Spleen (tissue), 11 donors: ENCODE measurements at regions not wholly inside any gene's neighbourhood (a gene's known extent, or its start where the extent isn't known, plus 50 kb on each side); places are given as distances from the start of the nearest gene placed in this dataset.

ENCODE experiments used
- DNase-seq: peaks from one replicate; pipeline ENCODE4 v3.0.0-alpha.2; 2020
- H3K27ac ChIP-seq, 8 donors: fragments of 200-600 bp; sonication (generic) in 7 of 8; 1 replicate in 4 of 8; 2 replicates in 4 of 8; pipeline versions ENCODE4 v1.5.0 to v1.8.0; 2016 to 2021; ENCODE audit warnings: inconsistent platforms in 4 of 8, mild to moderate bottlenecking in 4 of 8, moderate library complexity in 1 of 8
- H3K27me3 ChIP-seq, 7 donors: fragments of 200-600 bp; sonication (generic) in 6 of 7; replicated peaks in 1 of 7; 1 replicate in 4 of 7; 2 replicates in 3 of 7; pipeline versions ENCODE4 v1.5.0 to v1.8.0; 2016 to 2021; ENCODE audit warnings: inconsistent platforms in 3 of 7, mild to moderate bottlenecking in 1 of 7
- H3K36me3 ChIP-seq, 6 donors: fragments of 200-600 bp; sonication (generic) in 5 of 6; 1 replicate in 4 of 6; 2 replicates in 2 of 6; pipeline versions ENCODE4 v1.5.0 to v1.8.0; 2016 to 2021; ENCODE audit warnings: inconsistent platforms in 2 of 6
- H3K4me1 ChIP-seq, 6 donors: fragments of 200-600 bp; sonication (generic) in 5 of 6; 1 replicate in 3 of 6; 2 replicates in 3 of 6; pipeline versions ENCODE4 v1.5.0 to v1.8.0; 2016 to 2021; ENCODE audit warnings: inconsistent platforms in 3 of 6
- H3K4me3 ChIP-seq, 8 donors: fragments of 200-600 bp; sonication (generic) in 7 of 8; 1 replicate in 4 of 8; 2 replicates in 4 of 8; pipeline versions ENCODE4 v1.5.0 to v1.8.0; 2016 to 2021; ENCODE audit warnings: inconsistent platforms in 4 of 8, mild to moderate bottlenecking in 4 of 8, moderate library complexity in 2 of 8
- H3K9me3 ChIP-seq, 8 donors: fragments of 200-600 bp; sonication (generic) in 7 of 8; 1 replicate in 4 of 8; 2 replicates in 4 of 8; pipeline versions ENCODE4 v1.5.0 to v1.8.0; 2016 to 2021; ENCODE audit warnings: inconsistent platforms in 4 of 8
- CTCF ChIP-seq, 11 experiments: fragments of 200-600 bp in 7 of 11; fragments of 450-650 bp in 4 of 11; sonication (generic) in 4 of 11; IDR thresholded peaks in 8 of 11; conservative IDR thresholded peaks in 3 of 11; 1 replicate in 7 of 11; 2 replicates in 4 of 11; pipeline versions ENCODE4 v1.4.0 to v1.8.0; 2016 to 2021; ENCODE audit warnings: antibody characterized with exemption in 11 of 11, inconsistent platforms in 4 of 11, mild to moderate bottlenecking in 1 of 11
- POLR2A ChIP-seq, 3 donors: fragments of 450-650 bp; IDR thresholded peaks; one replicate each; pipeline ENCODE4 v1.5.1; 2017; ENCODE audit warnings: antibody characterized with exemption in 3 of 3, mild to moderate bottlenecking in 1 of 3
- POLR2AphosphoS5 ChIP-seq, 3 donors: sonication (generic); formaldehyde crosslinking; IDR thresholded peaks; one replicate each; pipeline ENCODE4 v1.5.1; 2017; ENCODE audit warnings: antibody characterized with exemption in 3 of 3
- WGBS, 5 donors: extraction: QIAGEN DNeasy Blood & Tissue Kit in 3 of 5; methylation state at CpG; one replicate each; pipeline versions ENCODE4 v1.1.5 to v1.1.7; 2013 to 2018; 5-methylcytosine and 5-hydroxymethylcytosine counted together
- intact Hi-C: fragments of 100-400 bp; cut with DNase I; formaldehyde crosslinking; loops from one replicate; pipeline ENCODE4 v1.15.0; 2023; ENCODE audit warnings: low total_unique reads
- donor health status: healthy with polysubstance abuse.
- donor health status: DM: no; HTN: no; CAD: no; lungs with moderate emphysema.
- donor health status: DM: no; HTN: no; CAD: no.
- donor health status: Bipolar disorder and iron deficiency.
- donor health status: healthy.
- donor health status: DM: no; HTN: no; CAD: no.
- donor health status: DM: yes; HTN: yes; CAD: no.

DNA sequence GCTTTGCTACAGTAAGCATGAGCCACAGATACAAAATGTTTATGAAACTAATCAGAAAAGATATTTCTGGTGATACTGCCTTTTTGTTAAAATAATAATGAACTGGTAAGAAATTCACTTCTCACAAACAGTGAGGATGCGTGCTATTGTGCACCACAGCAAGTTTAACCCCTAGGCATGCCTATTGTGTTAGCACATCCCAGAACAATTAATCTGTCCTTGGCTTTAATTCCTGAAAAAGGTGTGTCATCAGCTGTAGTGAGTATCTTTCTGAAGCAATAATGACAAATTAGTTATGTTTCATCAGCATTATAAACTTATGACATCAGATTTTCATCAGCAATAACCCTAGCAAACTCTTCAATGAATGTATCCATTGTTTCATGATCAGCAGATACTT lies 1307.2 kb downstream of the EFNA5 start:
- intact Hi-C loops = no loop called here
- Histone ChIP-seq H3K9me3 (peaks cover 0 to 24% (median 9%) of the 10 kb centered on the region in 8 donors), H3K36me3 (no peaks in the 10 kb centered on the region), H3K4me3 (no peak overlapping the region), H3K4me1 (no peaks in the 10 kb centered on the region), H3K27ac (no peak overlapping the region), H3K27me3 (no peaks in the 10 kb centered on the region)
- WGBS, 5 donors = 79 to 98% (median 90%) methylated on average over 1 of the region's 1 CpG
- TF ChIP-seq CTCF (IDR thresholded peaks at IDR 0.05 in 8 of 11, conservative IDR thresholded peaks at IDR 0.05 in 3 of 11) = no peak
- TF ChIP-seq POLR2AphosphoS5 (IDR thresholded peaks at IDR 0.05) = no peak
- no peak for TF ChIP-seq POLR2A (IDR thresholded peaks at IDR 0.05)
- DNase-seq = no peak

DNA sequence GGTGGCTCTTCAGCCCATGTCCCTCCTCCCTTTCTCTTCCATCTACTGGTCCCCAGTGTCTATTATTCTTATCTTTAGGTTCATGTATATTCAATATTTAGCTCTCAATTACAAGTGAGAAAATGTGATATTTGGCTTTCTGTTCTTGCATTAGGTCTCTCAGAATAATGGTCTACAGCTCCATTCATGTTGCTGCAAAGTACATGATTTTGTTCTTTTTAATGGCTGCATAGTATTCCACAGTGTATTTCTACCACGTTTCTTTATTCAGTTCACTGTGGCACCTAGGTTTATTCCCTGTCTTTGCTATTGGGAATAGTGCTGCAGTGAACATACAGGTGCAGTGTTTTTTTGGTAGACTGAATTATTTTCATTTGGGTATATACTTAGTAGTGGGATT lies 1308.8 kb downstream of the EFNA5 start:
- WGBS, 5 donors = 65 to 80% (median 70%) methylated on average over 1 of the region's 1 CpG
- Histone ChIP-seq H3K27ac (no peak overlapping the region), H3K27me3 (no peaks in the 10 kb centered on the region), H3K9me3 (peaks cover 0 to 21% (median 9%) of the 10 kb centered on the region in 8 donors), H3K4me3 (no peak overlapping the region), H3K36me3 (no peaks in the 10 kb centered on the region), H3K4me1 (no peaks in the 10 kb centered on the region)
- TF ChIP-seq CTCF (IDR thresholded peaks at IDR 0.05 in 8 of 11, conservative IDR thresholded peaks at IDR 0.05 in 3 of 11) (no peak), POLR2A (IDR thresholded peaks at IDR 0.05) (no peak), POLR2AphosphoS5 (IDR thresholded peaks at IDR 0.05) (no peak)
- DNase-seq = no peak
- intact Hi-C loops = no loop called here

- Histone ChIP-seq H3K27ac (no peak overlapping the region), H3K4me1 (no peaks in the 10 kb centered on the region), H3K36me3 (no peaks in the 10 kb centered on the region), H3K4me3 (no peak overlapping the region), H3K9me3 (peaks cover 0 to 14% (median 0%) of the 10 kb centered on the region in 8 donors), H3K27me3 (no peaks in the 10 kb centered on the region)
- no peak for DNase-seq
- intact Hi-C loops = no loop called here
- 72 to 94% (median 80%) methylated on average over 2 of the region's 2 CpGs for WGBS, 5 donors
- TF ChIP-seq CTCF (IDR thresholded peaks at IDR 0.05 in 8 of 11, conservative IDR thresholded peaks at IDR 0.05 in 3 of 11) (no peak), POLR2A (IDR thresholded peaks at IDR 0.05) (no peak), POLR2AphosphoS5 (IDR thresholded peaks at IDR 0.05) (no peak)
Observed at GRCh38 chr5:106331415-106331814, 1339.3 kb downstream of the EFNA5 start.

GRCh38 chr5:106324356-106324755 lies 1346.4 kb downstream of the EFNA5 start:
- no peak overlapping the region for H3K4me3 ChIP-seq
- intact Hi-C loops = no loop called here
- H3K36me3 ChIP-seq = no peaks in the 10 kb centered on the region
- no peak for TF ChIP-seq POLR2AphosphoS5 (IDR thresholded peaks at IDR 0.05)
- no peak for TF ChIP-seq POLR2A (IDR thresholded peaks at IDR 0.05)
- no peak for TF ChIP-seq CTCF (IDR thresholded peaks at IDR 0.05 in 8 of 11, conservative IDR thresholded peaks at IDR 0.05 in 3 of 11)
- no peak for DNase-seq
- H3K27me3 ChIP-seq = no peaks in the 10 kb centered on the region
- no peak overlapping the region for H3K27ac ChIP-seq
- H3K9me3 ChIP-seq = peaks cover 0 to 14% (median 0%) of the 10 kb centered on the region in 8 donors
- 81 to 96% (median 89%) methylated on average over 2 of the region's 2 CpGs for WGBS, 5 donors
- H3K4me1 ChIP-seq = no peaks in the 10 kb centered on the region
